KBM-7 (cell line): ENCODE measurements at regions not wholly inside any gene's neighbourhood (a gene's known extent, or its start where the extent isn't known, plus 50 kb on each side); places are given as distances from the start of the nearest gene placed in this dataset.
"Not testable (repeated sequence)": the region's sequence is repeated elsewhere in the genome, so short reads cannot be mapped to it uniquely, and the experiment has no call there.

Experiments used
- DNase-seq: peaks from one replicate; pipeline ENCODE4 v3.0.0-alpha.2; 2015
- in situ Hi-C: fragments of 300-500 bp; cut with MboI; formaldehyde crosslinking; loops from 2 replicates; pipeline ENCODE4 v1.14.3; 2020; ENCODE audit warnings: low sequenced_read_pairs, low pct_unique_long_range_greater_than_20kb, mixed read lengths

- in situ Hi-C loops, DNase-seq: not testable (repeated sequence)
These were observed 109.8 kb downstream of the TRIM69 start for GRCh38 chr15:44846156-44846555.

- DNase-seq, in situ Hi-C loops: not testable (repeated sequence)
These were observed 108.9 kb upstream of the TERB2 start for GRCh38 chr15:44847555-44847954.

- DNase-seq, in situ Hi-C loops: not testable (repeated sequence)
These were observed 107.6 kb upstream of the TERB2 start for GRCh38 chr15:44848859-44849258.

GRCh38 chr15:44849701-44850403 lies 106.6 kb upstream of the TERB2 start:
- in situ Hi-C loops = not testable (repeated sequence)

GRCh38 chr15:44853304-44853950 lies 103.1 kb upstream of the TERB2 start:
- peak; percentile 67 for DNase-seq
- in situ Hi-C loops = not testable (repeated sequence)

More at GRCh38 chr15:44849701-44850403, 106.6 kb upstream of the TERB2 start:
- not testable (repeated sequence) for DNase-seq

- DNase-seq, in situ Hi-C loops: not testable (repeated sequence)
These were observed 101.8 kb upstream of the TERB2 start for GRCh38 chr15:44854696-44855095.

GRCh38 chr15:44856284-44856683 lies 100.2 kb upstream of the TERB2 start:
- DNase-seq, in situ Hi-C loops: not testable (repeated sequence)

- DNase-seq, in situ Hi-C loops: not testable (repeated sequence)
These were observed 99.2 kb upstream of the TERB2 start for GRCh38 chr15:44857164-44857710.

GRCh38 chr15:44859088-44859487 lies 97.4 kb upstream of the TERB2 start:
- DNase-seq, in situ Hi-C loops: not testable (repeated sequence)

GRCh38 chr15:44860168-44860567 lies 96.3 kb upstream of the TERB2 start:
- in situ Hi-C loops, DNase-seq: not testable (repeated sequence)

- in situ Hi-C loops = no loop called here
- no peak for DNase-seq
These were observed 95.0 kb upstream of the TERB2 start for GRCh38 chr15:44861439-44861910.

GRCh38 chr15:44861917-44862316 lies 94.6 kb upstream of the TERB2 start:
- no peak for DNase-seq
- in situ Hi-C loops = no loop called here

- in situ Hi-C loops, DNase-seq: not testable (repeated sequence)
These were observed 93.6 kb upstream of the TERB2 start for GRCh38 chr15:44862866-44863265.

GRCh38 chr15:44868100-44868499 lies 88.4 kb upstream of the TERB2 start:
- DNase-seq = not testable (repeated sequence)

GRCh38 chr15:44870125-44870524 lies 86.4 kb upstream of the TERB2 start:
- DNase-seq = peak; percentile 37
- in situ Hi-C loops = not testable (repeated sequence)

More at GRCh38 chr15:44868100-44868499, 88.4 kb upstream of the TERB2 start:
- in situ Hi-C loops = not testable (repeated sequence)

- in situ Hi-C loops = no loop called here
- DNase-seq = no peak
These were observed 83.4 kb upstream of the TERB2 start for GRCh38 chr15:44873103-44873502.

GRCh38 chr15:44879066-44879465 lies 77.4 kb upstream of the TERB2 start:
- in situ Hi-C loops = no loop called here
- DNase-seq = no peak

- in situ Hi-C loops = no loop called here
- no peak for DNase-seq
These were observed 74.0 kb upstream of the TERB2 start for GRCh38 chr15:44882499-44882968.

- in situ Hi-C loops = no loop called here
- no peak for DNase-seq
These were observed 73.1 kb upstream of the TERB2 start for GRCh38 chr15:44883199-44883877.
